ENCODE measurements at regions not wholly inside any gene's neighbourhood (a gene's known extent, or its start where the extent isn't known, plus 50 kb on each side); places are given as distances from the start of the nearest gene placed in this dataset.

DNA sequence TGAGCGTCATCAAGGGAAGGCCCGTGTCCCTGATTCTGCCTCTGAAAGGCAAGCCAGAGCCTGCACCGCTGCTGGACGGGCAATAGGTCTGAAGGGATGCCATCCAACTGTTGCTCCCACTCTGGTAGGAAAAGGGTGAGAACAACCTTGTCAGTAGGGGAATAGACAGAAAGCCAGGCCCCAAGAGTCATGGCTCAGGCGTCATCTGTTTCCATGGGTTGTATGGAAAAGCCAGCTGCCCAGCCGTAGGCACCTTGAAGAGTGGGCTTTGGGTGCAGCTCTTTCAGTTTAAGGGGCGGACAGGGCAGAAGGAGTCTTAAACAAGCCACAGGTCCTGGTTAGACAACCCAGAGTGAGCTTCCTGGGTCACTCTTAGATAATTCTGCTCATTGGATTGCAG is 66.5 kb downstream of the RNF6 start:
- TF ChIP-seq, protein P1, sequence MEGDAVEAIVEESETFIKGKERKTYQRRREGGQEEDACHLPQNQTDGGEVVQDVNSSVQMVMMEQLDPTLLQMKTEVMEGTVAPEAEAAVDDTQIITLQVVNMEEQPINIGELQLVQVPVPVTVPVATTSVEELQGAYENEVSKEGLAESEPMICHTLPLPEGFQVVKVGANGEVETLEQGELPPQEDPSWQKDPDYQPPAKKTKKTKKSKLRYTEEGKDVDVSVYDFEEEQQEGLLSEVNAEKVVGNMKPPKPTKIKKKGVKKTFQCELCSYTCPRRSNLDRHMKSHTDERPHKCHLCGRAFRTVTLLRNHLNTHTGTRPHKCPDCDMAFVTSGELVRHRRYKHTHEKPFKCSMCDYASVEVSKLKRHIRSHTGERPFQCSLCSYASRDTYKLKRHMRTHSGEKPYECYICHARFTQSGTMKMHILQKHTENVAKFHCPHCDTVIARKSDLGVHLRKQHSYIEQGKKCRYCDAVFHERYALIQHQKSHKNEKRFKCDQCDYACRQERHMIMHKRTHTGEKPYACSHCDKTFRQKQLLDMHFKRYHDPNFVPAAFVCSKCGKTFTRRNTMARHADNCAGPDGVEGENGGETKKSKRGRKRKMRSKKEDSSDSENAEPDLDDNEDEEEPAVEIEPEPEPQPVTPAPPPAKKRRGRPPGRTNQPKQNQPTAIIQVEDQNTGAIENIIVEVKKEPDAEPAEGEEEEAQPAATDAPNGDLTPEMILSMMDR (conservative IDR thresholded peaks at IDR 0.05; ENCODE audit: control insufficient read depth, insufficient read depth, low read depth, low read length) = no peak
- H3K4me3 ChIP-seq (ENCODE audit: control insufficient read depth, low read depth, low read length) = no peak overlapping the region
- DNase-seq (ENCODE audit: low read depth) = no peak

DNA sequence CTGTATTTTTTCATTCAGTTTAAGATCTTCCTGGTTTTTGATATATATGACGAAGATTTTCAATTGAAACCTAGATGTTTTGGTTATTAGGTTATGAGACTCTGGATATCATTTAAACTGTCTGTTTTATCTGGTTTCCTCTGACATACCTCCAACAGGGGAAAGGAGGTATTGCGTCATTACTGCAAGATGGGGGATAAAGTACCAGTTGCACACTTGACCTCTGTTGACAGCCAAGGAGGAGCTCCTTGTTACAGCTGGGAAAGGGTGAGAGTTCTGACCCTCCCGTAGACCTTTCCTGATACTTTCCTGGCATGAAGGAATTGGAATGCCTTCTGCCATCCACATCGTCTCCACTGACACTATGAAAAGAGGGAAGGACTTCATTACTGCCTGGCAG is 82.0 kb upstream of the SHISA2 start:
- TF ChIP-seq, protein P1 (conservative IDR thresholded peaks at IDR 0.05; ENCODE audit: control insufficient read depth, insufficient read depth, low read depth, low read length) = no peak
- DNase-seq (ENCODE audit: low read depth) = no peak
- no peak overlapping the region for H3K4me3 ChIP-seq (ENCODE audit: control insufficient read depth, low read depth, low read length)

DNA sequence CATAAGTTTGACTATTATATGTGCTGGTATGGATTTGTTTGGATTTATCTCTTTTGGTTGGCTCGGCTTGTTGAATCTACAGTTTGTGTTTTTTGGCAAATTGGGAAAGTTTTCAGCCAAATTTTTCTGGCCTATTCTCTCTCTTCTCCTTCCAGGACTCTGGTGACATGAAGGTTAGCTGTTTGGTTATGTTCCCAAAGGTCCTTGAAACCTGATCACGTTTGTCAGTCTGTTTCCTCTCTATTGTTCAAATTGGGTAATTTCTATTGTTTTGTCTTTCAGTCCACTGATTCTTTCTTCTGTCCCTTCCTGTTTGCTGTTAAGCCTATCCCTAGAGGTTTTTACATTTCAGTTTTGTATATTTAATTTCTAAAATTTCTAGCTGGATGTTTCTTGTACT is 81.5 kb upstream of the SHISA2 start:
- no peak for DNase-seq (ENCODE audit: low read depth)
- no peak overlapping the region for H3K4me3 ChIP-seq (ENCODE audit: control insufficient read depth, low read depth, low read length)
- TF ChIP-seq, protein P1 (conservative IDR thresholded peaks at IDR 0.05; ENCODE audit: control insufficient read depth, insufficient read depth, low read depth, low read length) = no peak

DNA sequence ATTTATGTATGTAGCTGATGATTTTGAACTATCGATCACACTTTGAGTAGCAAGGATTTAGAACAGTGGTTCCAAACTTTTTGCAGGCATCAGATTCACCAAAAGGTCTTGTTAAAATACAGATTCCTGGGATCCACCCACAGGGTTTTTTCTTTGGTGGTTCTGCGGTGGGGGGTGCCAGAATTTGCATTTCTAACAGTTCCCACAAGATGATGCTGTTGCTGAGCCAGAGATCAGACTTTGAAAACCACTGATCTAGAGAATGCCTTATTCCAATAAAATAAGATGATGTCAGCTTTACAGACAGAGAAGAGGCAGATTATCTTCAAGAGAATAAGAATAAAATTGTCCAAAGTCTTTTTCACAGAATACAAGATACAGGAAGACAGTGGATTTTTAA is 80.9 kb upstream of the SHISA2 start:
- TF ChIP-seq, protein P1 (conservative IDR thresholded peaks at IDR 0.05; ENCODE audit: control insufficient read depth, insufficient read depth, low read depth, low read length) = peak; percentile 28
- no peak overlapping the region for H3K4me3 ChIP-seq (ENCODE audit: control insufficient read depth, low read depth, low read length)
- peak; percentile 6 for DNase-seq (ENCODE audit: low read depth)

DNA sequence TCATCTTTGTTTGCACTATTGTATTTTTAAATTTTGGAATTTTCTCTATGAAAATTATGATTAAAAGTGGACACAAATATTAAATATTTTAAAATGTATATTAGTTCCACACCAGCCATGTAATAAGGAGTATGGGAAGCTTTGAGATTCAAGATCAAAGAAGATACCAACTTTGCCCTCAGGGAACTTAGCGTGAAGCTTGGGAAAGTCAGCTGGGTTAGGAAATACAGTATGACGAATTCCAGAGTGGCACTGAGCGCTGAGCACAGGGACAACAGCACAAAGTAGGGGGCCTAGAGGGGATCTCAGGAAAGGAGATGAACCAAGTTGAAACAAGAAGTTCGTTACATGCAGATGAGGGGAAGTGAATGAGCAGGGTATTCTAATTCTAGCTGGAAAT is 76.9 kb upstream of the SHISA2 start:
- no peak overlapping the region for H3K4me3 ChIP-seq (ENCODE audit: control insufficient read depth, low read depth, low read length)

DNA sequence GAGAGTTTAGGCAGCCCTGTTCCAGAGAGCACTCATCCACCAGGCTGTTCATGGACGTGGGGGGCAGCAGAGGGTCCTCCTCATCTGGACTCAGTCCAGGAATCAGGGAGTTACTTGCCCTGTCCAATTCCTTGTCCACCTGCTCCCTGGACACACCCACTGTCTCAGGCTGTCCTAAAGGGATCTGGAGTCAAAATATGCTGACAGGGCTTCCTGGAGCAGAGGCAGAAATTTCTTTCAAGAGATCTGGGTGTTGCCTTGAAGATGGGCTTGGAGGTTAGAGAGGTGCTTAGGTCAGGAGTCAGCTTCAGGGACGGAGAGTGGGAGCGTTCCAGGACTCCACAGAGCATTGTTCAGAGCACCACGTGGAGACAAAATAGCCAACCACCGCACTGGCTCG is 65.8 kb upstream of the SHISA2 start:
- TF ChIP-seq, protein P1 (conservative IDR thresholded peaks at IDR 0.05; ENCODE audit: control insufficient read depth, insufficient read depth, low read depth, low read length) = no peak
- DNase-seq (ENCODE audit: low read depth) = no peak
- no peak overlapping the region for H3K4me3 ChIP-seq (ENCODE audit: control insufficient read depth, low read depth, low read length)

More for the DNA sequence above, 76.9 kb upstream of the SHISA2 start:
- TF ChIP-seq, protein P1 (conservative IDR thresholded peaks at IDR 0.05; ENCODE audit: control insufficient read depth, insufficient read depth, low read depth, low read length) = no peak
- no peak for DNase-seq (ENCODE audit: low read depth)

DNA sequence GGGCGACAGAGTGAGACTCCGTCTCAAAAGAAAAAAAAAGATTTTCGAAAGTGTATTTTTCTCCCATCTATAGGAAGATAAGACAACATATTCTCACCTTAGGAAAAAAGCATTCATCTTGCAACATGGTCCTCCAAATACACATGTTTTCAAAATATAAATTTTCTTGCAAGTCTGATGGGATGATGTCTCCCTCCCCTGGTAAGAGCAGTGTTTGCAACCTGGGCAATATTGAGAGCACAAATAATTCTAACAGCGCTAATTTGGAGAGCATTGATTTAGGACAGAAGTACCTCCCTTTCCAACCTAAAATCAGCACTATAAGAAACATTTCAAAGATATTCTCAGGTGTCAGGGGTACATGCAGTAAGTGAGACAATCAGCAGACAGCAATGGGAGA is 61.0 kb upstream of the SHISA2 start:
- H3K4me3 ChIP-seq (ENCODE audit: control insufficient read depth, low read depth, low read length) = no peak overlapping the region
- TF ChIP-seq, protein P1 (conservative IDR thresholded peaks at IDR 0.05; ENCODE audit: control insufficient read depth, insufficient read depth, low read depth, low read length) = peak; percentile 16
- no peak for DNase-seq (ENCODE audit: low read depth)
